GOT3 (cell line): ENCODE measurements at regions not wholly inside any gene's neighbourhood (a gene's known extent, or its start where the extent isn't known, plus 50 kb on each side); places are given as distances from the start of the nearest gene placed in this dataset.
"Not testable (repeated sequence)": the region's sequence is repeated elsewhere in the genome, so short reads cannot be mapped to it uniquely, and the experiment has no call there.

Source experiments
- DNase-seq: peaks from one replicate; lab custom pipeline; 2025; ENCODE audit warnings: mixed read lengths; lab: John Stamatoyannopoulos, UW

DNA sequence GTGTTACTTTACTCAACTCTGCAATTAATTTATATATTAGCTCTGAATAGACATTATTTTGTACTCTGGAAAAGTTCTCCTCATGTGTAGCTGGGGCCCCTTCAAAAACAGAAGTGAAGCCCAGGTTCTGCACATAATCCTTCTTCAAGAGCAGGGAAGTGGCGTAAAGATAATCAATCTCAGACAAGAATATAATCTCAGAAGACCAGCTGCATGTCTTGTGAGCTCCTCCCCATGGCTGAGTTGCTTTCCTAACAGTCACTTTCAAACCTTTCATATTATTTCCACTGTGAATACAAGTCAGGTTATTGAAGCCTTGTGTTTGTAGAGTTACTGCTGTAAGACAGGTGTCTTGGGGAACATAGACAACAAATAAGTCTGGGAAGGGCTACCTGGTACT, 691.9 kb downstream of the RFPL4B start:
- no peak for DNase-seq

GRCh38 chr6:113047148-113047547, 700.0 kb downstream of the RFPL4B start:
- no peak for DNase-seq

- DNase-seq: no peak
Observed at GRCh38 chr6:113047932-113048331, 700.8 kb downstream of the RFPL4B start.

GRCh38 chr6:113048741-113049140, 701.6 kb downstream of the RFPL4B start:
- no peak for DNase-seq

DNA sequence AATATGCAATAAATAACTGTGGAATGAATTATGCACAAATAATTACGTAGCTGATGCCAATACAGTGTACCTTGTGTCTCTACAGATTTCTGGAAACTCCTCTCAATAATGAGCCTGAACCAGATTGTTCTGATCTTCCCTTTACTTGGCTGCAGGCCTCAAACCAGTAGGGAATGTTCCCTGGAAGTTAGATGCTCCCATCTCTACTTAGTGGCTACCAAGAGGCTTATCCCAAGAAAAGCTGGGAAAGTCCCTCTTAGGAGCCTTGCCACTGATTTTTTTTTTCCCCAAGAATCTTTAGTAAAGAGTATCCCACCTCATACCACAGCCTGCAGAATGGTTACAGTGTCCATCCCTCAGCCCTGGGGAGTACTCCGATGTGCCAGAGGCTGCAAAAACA, 702.1 kb downstream of the RFPL4B start:
- no peak for DNase-seq

DNA sequence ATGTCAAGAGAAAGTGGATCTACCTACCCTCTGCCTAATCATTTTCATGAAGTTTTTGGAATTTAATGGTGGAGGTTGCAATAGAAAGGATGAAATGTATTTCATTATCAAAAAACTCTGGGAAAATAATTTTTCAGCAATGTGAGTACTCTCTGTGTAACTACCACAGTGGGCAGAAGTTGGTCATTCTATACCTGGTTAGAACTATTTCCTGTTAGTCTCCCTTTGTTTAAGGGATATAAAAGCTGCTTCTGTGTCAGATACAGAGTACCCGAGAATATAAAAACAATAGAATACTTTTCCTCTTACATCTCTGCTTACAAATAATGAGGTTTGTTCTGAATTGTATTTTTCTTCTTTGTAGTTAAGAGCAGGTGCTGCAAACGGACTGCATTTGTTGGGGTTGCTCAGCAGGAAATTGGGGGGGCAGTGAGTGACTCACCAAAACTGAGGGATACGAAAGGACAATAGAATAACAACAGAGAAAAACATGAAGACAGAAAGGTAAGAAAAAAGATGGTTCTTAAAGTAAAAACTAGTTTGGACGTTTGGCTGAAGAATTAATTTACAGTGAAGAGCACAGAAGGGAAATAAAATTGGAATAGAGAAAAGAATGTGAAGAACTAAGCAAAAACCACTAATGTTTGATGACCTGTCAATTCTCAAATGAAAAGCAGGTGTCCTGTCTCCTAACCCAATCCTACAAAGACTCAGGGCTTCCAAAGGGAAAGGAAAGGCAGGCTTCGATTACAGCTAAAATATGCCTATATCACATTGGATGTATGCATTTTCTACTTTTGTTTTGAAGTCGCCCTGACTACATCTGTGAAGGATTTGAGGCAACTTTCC, 703.1 kb downstream of the RFPL4B start:
- no peak for DNase-seq

- no peak for DNase-seq
Observed at GRCh38 chr6:113050979-113051378, 703.8 kb downstream of the RFPL4B start.

DNA sequence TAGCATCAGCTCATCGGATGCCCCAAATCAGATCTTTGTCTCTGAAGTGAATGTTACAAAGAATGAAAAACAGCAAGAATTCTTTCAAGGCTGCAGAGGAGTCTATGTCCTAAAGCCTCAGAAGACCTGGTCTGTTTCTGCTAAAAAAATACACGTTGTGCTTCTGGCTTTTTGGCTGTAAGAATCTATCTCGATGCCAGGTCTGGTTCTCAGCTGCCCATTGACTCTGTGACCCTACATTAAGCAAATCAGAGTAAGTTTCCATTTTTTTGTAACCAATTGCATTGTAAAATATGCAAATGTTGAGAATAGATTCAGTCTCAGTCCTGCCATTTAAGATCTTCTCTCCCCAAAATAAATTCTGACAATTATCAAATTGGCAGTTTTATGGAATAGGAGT, 705.4 kb downstream of the RFPL4B start:
- DNase-seq: no peak

DNA sequence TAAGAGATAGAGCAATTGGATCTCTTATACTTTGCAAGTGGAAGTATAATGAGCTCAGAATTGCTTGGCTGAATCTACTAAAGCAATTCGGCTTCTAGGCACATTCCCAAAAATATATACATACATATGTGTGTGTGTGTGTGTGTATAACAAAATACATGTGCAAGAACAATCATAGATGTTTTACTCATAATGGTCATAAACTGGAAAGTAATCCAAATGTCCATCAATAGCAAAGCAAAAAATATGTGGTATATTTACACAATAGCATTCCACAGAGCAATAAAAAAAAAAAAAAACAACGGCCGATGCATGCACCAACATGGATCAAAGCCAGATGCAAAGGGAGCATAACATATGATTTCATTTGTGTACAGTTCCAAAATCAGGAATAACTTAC, 707.9 kb downstream of the RFPL4B start:
- DNase-seq: no peak

GRCh38 chr6:113055998-113056397, 708.9 kb downstream of the RFPL4B start:
- DNase-seq: no peak

DNA sequence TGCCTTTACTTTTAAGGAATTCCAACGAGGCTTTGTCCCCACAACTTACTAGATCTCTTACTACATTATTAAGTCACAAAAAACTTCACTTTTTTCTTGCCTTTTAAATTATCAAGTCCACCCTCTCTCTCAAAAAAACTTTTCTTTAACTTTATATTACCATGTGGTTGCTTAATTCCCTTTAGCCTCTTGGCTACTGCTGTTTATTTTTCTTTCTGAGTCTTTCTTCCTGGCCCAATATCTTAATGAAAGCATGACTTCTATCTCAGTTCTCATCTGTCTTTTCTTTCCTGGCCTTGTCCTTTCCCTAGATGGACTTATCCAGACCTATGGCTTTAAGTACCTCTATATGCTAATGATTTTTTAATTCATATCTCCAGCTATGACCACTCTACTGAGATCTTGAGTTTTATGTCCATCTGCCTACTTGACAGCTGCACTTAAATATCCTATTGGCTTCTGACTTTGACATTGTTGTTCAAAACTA, 710.5 kb downstream of the RFPL4B start:
- DNase-seq: no peak

- no peak for DNase-seq
Observed at GRCh38 chr6:113060664-113061063, 713.5 kb downstream of the RFPL4B start.

DNA sequence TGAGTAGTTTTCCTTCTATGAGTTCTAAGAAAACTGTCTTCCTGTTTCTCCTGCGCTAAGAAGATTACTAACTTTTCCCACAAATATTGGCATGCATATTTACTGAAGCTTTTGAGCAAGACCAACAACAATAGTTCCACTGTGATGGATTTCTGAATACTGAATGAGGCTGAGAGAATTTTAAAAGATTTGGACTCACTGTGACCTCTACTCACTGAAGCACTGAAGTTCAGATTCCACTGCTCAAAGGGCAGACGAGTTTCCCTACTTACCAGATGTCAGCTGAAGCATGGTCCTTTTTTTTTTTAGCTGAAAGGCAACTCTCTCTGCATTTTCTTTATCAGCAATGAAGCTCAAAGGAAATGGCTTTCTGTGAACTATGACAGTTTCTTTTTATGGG, 718.5 kb downstream of the RFPL4B start:
- DNase-seq: no peak

DNA sequence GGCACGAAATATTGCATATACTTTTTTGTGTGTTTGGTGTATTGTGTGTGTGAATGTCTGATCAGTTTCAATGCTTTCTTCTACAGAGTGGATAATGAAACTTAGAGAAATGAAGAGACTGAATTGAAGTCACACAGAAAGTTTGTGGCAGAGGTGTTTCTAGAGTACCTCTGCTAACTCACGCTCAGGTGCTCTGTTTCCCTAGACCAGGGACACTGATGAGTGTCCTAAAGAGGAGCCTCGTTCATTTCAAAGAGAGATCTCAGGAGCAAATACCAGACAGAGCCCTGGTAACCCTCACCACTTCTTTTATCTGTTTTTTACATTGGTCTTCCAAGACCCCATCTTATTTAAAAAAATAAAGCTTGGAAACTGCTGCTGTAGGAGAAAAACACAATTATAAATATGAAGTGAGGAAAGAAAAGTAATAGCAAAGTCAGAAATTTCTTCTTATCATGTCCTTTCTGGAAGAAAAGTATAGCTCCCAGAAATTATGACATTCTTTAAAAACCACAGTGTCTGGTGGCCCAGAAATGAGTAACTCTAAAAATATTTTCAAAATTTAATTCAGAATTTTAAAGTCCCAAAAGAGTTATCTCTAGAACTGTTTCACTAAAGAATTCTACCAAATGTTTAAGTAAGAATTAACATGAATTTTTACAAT, 720.6 kb downstream of the RFPL4B start:
- no peak for DNase-seq

GRCh38 chr6:113068570-113068969, 721.4 kb downstream of the RFPL4B start:
- DNase-seq: no peak

- not testable (repeated sequence) for DNase-seq
Observed at GRCh38 chr6:113070681-113071080, 723.6 kb downstream of the RFPL4B start.

DNA sequence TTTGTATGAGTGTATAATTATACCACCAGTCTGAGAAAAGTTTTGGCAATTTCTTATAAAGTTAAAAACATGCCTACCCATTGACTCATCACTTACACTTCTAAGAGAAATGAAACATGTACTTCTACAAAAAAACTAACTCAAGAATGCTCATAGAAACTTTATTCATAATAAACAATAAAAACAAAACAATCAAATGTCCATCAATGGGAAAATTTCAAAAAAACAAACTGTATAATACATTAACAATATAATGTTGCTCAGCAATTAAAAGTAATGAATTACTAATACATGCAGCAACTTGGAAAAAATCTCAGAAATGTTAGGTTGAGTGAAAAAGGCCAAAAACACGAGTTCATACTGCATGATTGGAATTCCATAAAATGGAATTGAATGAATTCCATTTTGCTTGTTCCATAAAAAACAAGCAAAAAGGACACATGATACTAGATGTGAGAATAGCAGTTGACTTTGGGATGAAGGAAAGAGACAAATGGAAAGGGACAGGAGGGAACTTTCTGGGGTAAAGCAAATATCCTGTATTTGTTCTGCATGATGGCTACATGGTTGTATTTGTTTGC, 726.6 kb downstream of the RFPL4B start:
- DNase-seq: no peak

GRCh38 chr6:113076116-113076515, 729.0 kb downstream of the RFPL4B start:
- no peak for DNase-seq

DNA sequence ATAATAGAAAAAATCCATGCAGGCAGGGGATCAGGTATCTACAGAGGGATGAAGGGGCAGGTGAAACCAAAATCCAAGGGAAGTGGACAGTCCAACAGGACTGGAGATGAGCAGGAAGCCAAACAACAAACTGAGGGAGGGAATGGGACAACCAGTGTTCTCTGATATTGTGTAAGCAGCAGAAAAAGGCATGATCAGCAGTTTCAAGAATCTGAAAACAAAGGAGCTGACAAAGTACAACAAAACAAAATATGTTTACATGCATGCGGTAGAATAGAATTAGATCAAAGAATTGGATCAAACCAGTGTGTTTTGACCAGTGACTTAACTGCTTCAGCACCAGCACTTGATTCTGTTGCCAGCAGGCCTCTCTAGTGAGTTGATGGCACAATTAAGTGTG, 729.7 kb downstream of the RFPL4B start:
- DNase-seq: no peak

DNA sequence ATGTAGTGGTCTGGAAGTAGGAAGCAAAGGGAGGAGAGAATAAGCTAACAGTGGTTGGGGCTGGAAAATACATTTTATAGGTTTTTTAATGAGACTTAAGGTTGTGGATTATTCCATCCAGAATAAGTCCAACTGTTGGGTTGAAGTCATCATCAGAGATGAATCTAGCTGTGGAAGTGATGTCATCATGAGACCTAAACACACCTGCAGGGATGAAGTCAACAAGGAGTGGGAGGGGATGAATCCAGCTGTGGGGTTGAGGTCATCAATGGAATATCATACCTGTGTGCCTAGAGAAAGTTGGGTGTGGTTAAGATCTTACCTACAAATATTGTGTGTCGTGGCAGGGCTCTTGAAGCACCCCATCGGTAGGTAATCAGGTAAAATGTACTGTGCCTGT, 730.7 kb downstream of the RFPL4B start:
- DNase-seq: no peak

GRCh38 chr6:113078791-113079190, 731.7 kb downstream of the RFPL4B start:
- DNase-seq: no peak

DNA sequence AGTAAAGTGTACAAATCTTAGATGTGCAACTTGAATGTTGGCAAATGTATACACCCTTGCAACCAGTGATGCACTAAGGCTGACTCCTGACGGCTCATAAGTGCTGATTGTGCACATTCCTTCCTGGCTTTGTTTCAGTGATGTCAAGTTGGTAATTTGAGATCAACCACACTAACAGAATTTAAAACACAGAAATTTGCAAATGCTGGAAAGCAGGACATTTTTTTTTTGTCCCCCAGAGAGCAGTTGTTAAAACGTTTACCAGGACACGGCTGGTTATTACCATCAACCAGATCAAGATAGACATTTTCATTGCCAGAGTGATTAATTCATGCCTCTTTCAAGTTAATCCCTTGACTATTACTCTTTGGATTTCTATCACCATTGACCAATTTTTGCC, 735.6 kb downstream of the RFPL4B start:
- no peak for DNase-seq

GRCh38 chr6:113083947-113084346, 736.8 kb downstream of the RFPL4B start:
- no peak for DNase-seq
